HG02852 (cell line): ENCODE measurements at regions not wholly inside any gene's neighbourhood (a gene's known extent, or its start where the extent isn't known, plus 50 kb on each side); places are given as distances from the start of the nearest gene placed in this dataset.

Source experiments
- ATAC-seq: cut with Tn5 transposase; IDR thresholded peaks from one replicate; pipeline ENCODE4 v1.9.1; 2021; ENCODE audit warnings: mild to moderate bottlenecking, moderate library complexity; ENCODE audit not compliant: unreplicated experiment

DNA sequence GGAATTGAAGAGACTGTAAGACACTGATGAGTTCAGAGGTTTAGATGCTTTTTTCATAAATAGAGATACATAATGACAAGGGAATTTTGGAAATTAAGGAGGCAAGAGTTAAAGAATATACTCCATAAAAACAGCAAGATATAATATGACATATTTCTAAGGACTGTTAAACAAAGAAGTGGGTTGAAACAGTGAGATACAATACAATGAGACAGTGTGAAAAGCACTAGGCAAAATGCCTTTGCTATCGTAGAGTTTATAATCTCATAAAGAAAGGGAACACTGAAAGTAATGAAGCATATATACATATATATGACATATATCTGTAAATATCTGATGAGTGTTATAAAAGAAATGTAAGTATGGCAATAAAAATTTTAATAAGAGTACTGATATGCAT is 1496.2 kb downstream of the TECRL start:
- ATAC-seq = no peak

DNA sequence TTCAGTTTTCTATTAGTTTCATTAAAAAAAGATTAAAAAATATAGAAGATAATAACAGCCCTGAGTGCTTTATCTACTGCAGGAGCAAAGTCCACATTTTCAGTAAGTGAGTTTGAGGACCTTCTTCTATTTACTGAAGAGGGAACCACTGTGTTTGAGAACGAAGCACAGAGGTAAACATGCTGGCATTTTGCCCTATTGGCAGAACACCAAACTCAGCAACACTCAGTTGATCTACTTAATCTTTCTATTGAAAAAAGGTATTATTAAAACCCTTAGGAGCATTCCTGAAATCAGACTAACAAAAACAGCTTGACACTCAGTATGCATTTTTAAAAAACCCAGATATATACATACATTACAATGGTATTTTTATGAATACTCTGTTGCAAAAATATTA is 1496.7 kb downstream of the TECRL start:
- ATAC-seq = no peak

DNA sequence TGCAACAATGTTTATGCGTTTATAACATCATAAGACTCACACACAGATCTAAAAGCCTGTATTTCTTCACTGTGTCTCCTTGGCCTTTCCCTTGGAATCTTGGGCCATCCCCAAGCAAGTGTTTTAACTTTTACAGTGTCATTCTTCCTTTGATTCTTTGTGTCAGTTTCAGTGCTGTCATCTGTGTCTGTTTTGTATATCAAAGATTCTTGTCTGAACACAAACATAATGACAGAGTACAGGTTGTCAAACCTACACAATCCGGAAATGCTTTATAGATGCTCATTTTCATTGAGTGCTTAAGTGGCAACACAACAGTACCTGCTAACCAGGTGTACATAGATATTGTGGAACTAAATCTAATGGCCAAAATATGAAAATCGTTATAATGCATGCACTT is 1500.0 kb downstream of the TECRL start:
- ATAC-seq = no peak

DNA sequence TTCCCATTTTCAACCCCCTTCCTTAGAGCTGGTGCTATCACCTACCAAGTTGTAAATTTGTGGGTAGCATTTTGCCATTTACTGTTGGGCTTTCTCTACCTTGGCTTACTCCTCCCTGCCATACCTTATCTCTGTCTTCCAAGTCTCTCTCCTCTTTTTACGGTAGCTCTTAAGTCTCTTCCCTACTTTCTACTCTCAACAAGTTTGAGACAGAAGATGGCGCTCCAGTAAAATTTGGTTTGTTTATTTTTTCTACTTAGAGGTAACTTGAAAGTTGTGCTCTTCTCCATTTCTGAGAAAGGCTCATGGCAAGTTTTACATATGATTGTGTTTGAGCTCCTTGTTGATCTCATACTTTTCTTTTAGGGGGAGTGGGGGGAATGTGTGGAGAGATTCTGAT is 1508.1 kb downstream of the TECRL start:
- ATAC-seq = no peak

GRCh38 chr4:62899646-62900364 is 1509.4 kb downstream of the TECRL start:
- no peak for ATAC-seq

GRCh38 chr4:62898115-62898514 is 1511.1 kb downstream of the TECRL start:
- no peak for ATAC-seq

- no peak for ATAC-seq
Measured at GRCh38 chr4:62896721-62897120, 1512.5 kb downstream of the TECRL start.

GRCh38 chr4:62881901-62882300 is 1527.3 kb downstream of the TECRL start:
- ATAC-seq = no peak

DNA sequence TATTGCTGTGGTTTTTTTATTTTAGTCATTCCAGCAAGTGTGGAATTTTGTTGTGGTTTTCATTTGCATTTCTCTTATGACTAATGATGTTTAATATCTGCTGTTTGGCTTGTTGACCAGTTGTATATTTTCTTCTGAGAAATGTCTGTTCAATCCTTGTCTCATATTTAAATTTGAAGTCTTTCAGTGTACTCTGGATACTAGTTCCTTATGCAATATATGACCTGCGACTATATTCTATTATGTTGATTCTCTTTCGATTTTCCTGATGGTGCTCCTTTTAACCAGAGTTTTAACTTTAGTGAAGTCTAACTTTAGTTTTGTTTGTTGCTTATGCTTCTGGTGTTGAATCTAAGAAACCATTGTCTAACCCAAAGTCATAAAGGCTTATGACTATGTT is 1528.0 kb downstream of the TECRL start:
- no peak for ATAC-seq

DNA sequence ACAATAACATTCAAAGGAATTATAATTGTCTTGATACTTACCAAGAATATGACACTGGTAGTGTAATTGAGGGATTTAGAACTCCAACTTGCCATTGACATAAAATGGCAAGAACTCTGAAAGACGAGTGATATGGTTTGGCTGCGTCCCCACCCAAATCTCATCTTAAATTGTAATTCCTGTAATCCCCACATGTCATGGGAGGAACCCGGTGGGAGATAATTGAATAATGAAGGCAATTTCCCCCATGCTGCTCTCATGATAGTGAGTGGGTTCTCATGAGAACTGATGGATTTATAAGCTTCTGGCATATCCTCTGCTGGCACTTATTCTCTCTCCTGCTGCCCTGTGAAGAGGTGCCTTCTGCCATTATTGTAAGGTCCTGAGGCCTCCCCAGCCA is 1536.4 kb downstream of the TECRL start:
- ATAC-seq = no peak

- no peak for ATAC-seq
Measured at GRCh38 chr4:62871078-62871477, 1538.2 kb downstream of the TECRL start.

DNA sequence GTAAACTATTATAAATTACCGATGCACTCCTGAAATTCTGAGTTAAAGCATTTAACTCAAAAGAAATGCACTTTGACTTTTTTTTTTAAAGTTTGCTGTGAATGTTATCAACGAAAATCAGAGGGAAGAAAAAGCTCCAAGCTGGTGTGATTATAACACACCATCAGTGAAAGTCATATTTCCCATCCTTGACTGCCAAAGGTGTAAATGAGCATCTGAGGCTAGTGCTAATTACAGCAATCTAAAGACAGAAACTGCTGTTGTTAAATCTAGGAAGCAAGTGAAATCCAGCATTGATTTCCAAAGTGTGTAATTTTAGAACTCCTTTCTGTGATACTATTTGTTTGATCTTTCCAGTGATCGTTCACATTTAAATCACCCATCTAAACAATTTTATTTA is 1538.8 kb downstream of the TECRL start:
- ATAC-seq = no peak

DNA sequence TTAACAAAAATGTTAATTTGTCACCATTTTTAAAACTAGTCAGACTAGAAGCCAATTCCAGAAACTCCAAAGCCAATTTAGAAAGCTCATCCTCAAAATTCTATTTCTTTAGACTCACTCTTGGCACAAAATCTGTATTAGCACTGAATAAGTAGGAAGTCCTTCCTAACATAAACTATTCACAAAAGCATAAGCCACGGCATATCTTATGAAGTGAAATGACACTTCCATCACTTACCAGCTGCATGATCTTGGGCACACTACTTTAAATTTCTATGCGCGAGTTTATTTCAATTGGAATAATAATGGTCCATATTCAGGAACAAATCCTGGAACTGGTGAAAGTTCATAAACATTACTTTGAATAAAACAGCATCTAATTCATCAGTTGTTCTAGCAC is 1544.0 kb downstream of the TECRL start:
- ATAC-seq = no peak

GRCh38 chr4:62849696-62850095 is 1559.6 kb downstream of the TECRL start:
- ATAC-seq = no peak

- ATAC-seq = no peak
Measured at GRCh38 chr4:62835631-62836030, 1573.6 kb downstream of the TECRL start.

- ATAC-seq = no peak
Measured at GRCh38 chr4:62822306-62822705, 1586.9 kb downstream of the TECRL start.

- ATAC-seq = no peak
Measured at GRCh38 chr4:62816566-62816965, 1592.7 kb downstream of the TECRL start.

- ATAC-seq = no peak
Measured at GRCh38 chr4:62814510-62815047, 1594.7 kb downstream of the TECRL start.

- ATAC-seq = no peak
Measured at GRCh38 chr4:62806816-62807215, 1602.4 kb downstream of the TECRL start.

DNA sequence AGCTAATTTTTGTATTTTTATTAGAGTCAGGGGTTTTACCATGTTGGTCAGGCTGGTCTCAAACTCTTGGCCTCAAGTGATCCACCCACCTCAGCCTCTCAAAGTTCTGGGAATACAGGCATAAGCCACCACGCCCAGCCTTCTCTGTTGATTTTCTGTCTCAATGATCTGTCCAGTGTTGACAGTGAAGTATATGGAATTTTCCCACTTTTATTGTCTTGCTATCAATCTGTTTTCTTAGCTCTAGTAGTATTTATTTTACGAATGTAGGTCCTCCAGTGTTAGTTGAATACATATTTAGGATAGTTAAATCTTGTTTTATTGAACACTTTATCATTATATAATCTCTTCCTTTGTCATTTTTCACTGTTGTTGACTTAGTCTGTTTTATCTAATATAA is 1603.9 kb downstream of the ADGRL3 start:
- no peak for ATAC-seq

GRCh38 chr4:62797221-62797620 is 1597.1 kb downstream of the ADGRL3 start:
- no peak for ATAC-seq

DNA sequence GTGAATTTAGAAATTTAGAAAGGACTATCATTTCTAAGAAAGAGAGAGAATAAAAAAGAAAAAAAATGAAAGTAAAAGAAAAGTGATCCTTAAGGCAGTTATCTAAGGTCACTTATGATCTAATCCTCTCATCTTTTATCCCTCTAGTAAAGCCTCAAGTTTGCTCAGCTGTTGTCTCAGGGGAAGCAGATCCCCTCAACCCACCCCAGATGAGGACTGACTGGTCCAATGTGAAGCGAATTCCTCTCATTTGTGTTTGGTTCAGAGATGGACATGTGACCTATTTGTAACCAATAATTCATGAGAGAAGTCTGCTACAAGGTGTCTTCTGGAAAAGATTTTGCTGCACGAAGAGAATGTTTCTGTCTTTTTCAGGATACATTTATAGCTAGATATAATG is 1591.3 kb downstream of the ADGRL3 start:
- ATAC-seq = no peak

DNA sequence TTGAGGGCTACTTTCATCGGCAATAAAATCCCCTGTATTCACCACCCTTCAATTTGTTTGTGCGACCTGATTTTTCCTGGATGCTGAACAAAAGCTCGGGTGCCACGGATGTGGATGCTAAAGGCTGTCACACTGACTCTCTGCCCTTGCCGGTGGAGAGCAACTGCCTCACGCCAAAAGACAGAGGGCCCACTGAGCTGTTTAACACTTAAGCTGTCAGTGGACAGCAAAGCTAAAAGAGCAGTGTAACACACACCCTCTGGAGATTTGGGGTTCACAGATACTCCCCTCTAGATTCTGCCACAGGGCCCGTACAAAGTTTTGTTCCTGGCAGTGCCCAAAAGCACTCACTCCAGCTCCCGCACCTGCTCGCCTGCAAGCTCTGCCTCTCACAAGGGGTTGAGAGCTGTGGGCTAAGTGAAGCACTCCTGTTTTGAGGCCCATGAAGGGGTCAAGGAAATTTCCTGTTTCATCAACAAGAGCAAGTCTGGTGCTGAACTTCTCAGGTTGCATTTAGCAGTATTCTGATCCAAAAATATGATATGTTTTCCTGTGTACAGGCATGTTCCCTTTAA is 1571.9 kb downstream of the ADGRL3 start:
- ATAC-seq = no peak
